HepG2 (cell line): ENCODE measurements at regions not wholly inside any gene's neighbourhood (a gene's known extent, or its start where the extent isn't known, plus 50 kb on each side); places are given as distances from the start of the nearest gene placed in this dataset.

Source experiments
- ATAC-seq: fragments of 200-7000 bp; cut with Tn5 transposase; 3 replicates; pipeline ENCODE4 v1.9.1; 2020; ENCODE audit warnings: mild to moderate bottlenecking, moderate library complexity
- BruUV-seq: library from RNA; stranded (reverse); fragments of 400-500 nt; replicated peaks from 2 replicates; lab custom pipeline; 2021; lab: Mats Ljungman, UMichigan
- CTCF ChIA-PET: fragments of 300-600 bp; formaldehyde crosslinking; extraction: SDS; loops from one replicate; lab custom pipeline; 2021; ENCODE audit warnings: low total read pairs, inconsistent platforms, low intra/inter-chr PET ratio; lab: Yijun Ruan, JAX
- POLR2A ChIA-PET: fragments of 350-600 bp; sonication (Branson Sonifier 250); formaldehyde crosslinking; loops from one replicate; lab custom pipeline; 2020; ENCODE audit warnings: antibody characterized with exemption, inconsistent platforms; lab: Yijun Ruan, JAX
- DNase-seq: peaks from one replicate; pipeline ENCODE4 v3.0.0-alpha.2; 2015; ENCODE audit warnings: low spot score
- FAIRE-seq: peaks from 3 replicates; lab custom pipeline; 2011; peaks lifted over from hg19 to GRCh38; lab: Jason Lieb, UNC
- H2AFZ ChIP-seq: one replicate; pipeline ENCODE4 v1.6.1; 2011; ENCODE audit warnings: low read length, inconsistent platforms
- H3K27ac ChIP-seq: fragments of 300-600 bp; 3 replicates; pipeline ENCODE4 v1.8.0; 2011; ENCODE audit warnings: mixed run types, mild to moderate bottlenecking, mixed read lengths, low read length, inconsistent platforms; ENCODE audit not compliant: insufficient read depth; ENCODE audit errors: extremely low read length
- H3K27me3 ChIP-seq, 2 experiments: fragments of 200-600 bp in 1 of 2; 2 replicates in 1 of 2; 3 replicates in 1 of 2; pipeline versions ENCODE4 v1.6.0 to v1.8.0; 2011; ENCODE audit warnings: low read length in 2 of 2, mild to moderate bottlenecking in 2 of 2, moderate library complexity in 2 of 2, inconsistent platforms in 1 of 2; ENCODE audit not compliant: insufficient read depth in 2 of 2, control insufficient read depth in 1 of 2
- H3K36me3 ChIP-seq, 2 experiments: fragments of 200-600 bp in 1 of 2; replicated peaks in 1 of 2; 2 replicates in 1 of 2; 3 replicates in 1 of 2; pipeline versions ENCODE4 v1.5.1 to v1.8.0; 2011; ENCODE audit warnings: low read length in 2 of 2, inconsistent platforms in 1 of 2; ENCODE audit not compliant: insufficient read depth in 2 of 2, control insufficient read depth in 1 of 2
- H3K4me1 ChIP-seq: 2 replicates; pipeline ENCODE4 v1.5.1; 2012; ENCODE audit warnings: low read length, inconsistent platforms; ENCODE audit not compliant: insufficient read depth
- H3K4me2 ChIP-seq: 2 replicates; pipeline ENCODE4 v1.6.0; 2011; ENCODE audit warnings: low read depth, low read length, inconsistent platforms
- H3K4me3 ChIP-seq, 3 experiments: fragments of 200-600 bp in 1 of 3; sonication (generic), shearing (Covaris generic) in 1 of 3; replicated peaks in 1 of 3; 2 replicates each; pipeline ENCODE4 v1.5.1; 2011 to 2016; ENCODE audit warnings: low read length in 3 of 3, inconsistent platforms in 2 of 3, low read depth in 2 of 3, mild to moderate bottlenecking in 2 of 3, control low read depth in 1 of 3, mixed read lengths in 1 of 3; ENCODE audit not compliant: insufficient read depth in 1 of 3
- H3K79me2 ChIP-seq: one replicate; pipeline ENCODE4 v1.6.1; 2011; ENCODE audit warnings: low read length, inconsistent platforms; ENCODE audit not compliant: insufficient read depth
- H3K9ac ChIP-seq: 2 replicates; pipeline ENCODE4 v1.6.0; 2011; ENCODE audit warnings: mild to moderate bottlenecking, low read depth, low read length, inconsistent platforms; ENCODE audit not compliant: insufficient read depth
- H3K9me3 ChIP-seq: 2 replicates; pipeline ENCODE4 v1.5.1; 2012; ENCODE audit warnings: mild to moderate bottlenecking, low read length
- H4K20me1 ChIP-seq: 2 replicates; pipeline ENCODE4 v1.6.0; 2011; ENCODE audit warnings: inconsistent platforms, mild to moderate bottlenecking, low read length, moderate library complexity; ENCODE audit not compliant: insufficient read depth
- BHLHE40 ChIP-seq: IDR thresholded peaks from 2 replicates; pipeline ENCODE4 v1.6.1; 2011; ENCODE audit warnings: low read length, improper control_type of control experiment
- CC2D1A ChIP-seq: sonication (generic); formaldehyde crosslinking; IDR thresholded peaks from 2 replicates; pipeline ENCODE4 v1.8.1; 2023; ENCODE audit warnings: mild to moderate bottlenecking, missing genetic modification reagents
- DDIT3 ChIP-seq: sonication (generic); formaldehyde crosslinking; IDR thresholded peaks from 2 replicates; pipeline ENCODE4 v1.4.0; 2020; ENCODE audit warnings: mild to moderate bottlenecking, missing genetic modification reagents
- FOXA3 ChIP-seq: IDR thresholded peaks from 2 replicates; pipeline ENCODE4 v1.6.1; 2016; ENCODE audit warnings: missing genetic modification reagents, missing compliant biosample characterization
- GLI4 ChIP-seq: sonication (generic); formaldehyde crosslinking; IDR thresholded peaks from 2 replicates; pipeline ENCODE4 v1.5.1; 2020; ENCODE audit warnings: missing genetic modification reagents, mild to moderate bottlenecking, moderate library complexity, borderline replicate concordance
- HES4 ChIP-seq: sonication (generic); formaldehyde crosslinking; IDR thresholded peaks from 2 replicates; pipeline ENCODE4 v1.9.0; 2021; ENCODE audit warnings: mild to moderate bottlenecking, missing genetic modification reagents, borderline replicate concordance
- PHB2 ChIP-seq: fragments of 450-650 bp; IDR thresholded peaks from 2 replicates; pipeline ENCODE4 v1.6.1; 2018; ENCODE audit not compliant: partially characterized antibody
- RBM39 ChIP-seq: fragments of 200-400 bp; formaldehyde crosslinking; IDR thresholded peaks from one replicate; pipeline ENCODE4 v1.6.1; 2018; ENCODE audit warnings: antibody characterized with exemption, mild to moderate bottlenecking, low read depth, low read length; ENCODE audit not compliant: poor library complexity, severe bottlenecking
- RCOR2 ChIP-seq: IDR thresholded peaks from 2 replicates; pipeline ENCODE4 v1.6.1; 2016; ENCODE audit warnings: missing biosample characterization, missing genetic modification reagents
- SP2 ChIP-seq: sonication (generic); formaldehyde crosslinking; IDR thresholded peaks from 2 replicates; pipeline ENCODE4 v1.5.1; 2020; ENCODE audit warnings: mild to moderate bottlenecking, missing genetic modification reagents
- STAT5B ChIP-seq: sonication (generic); formaldehyde crosslinking; IDR thresholded peaks from 2 replicates; pipeline ENCODE4 v1.4.0; 2020; ENCODE audit warnings: missing genetic modification reagents
- TRIM22 ChIP-seq: fragments of 450-650 bp; IDR thresholded peaks from 2 replicates; pipeline ENCODE4 v1.6.1; 2017
- ZBTB3 ChIP-seq: sonication (generic); formaldehyde crosslinking; IDR thresholded peaks from 2 replicates; pipeline ENCODE4 v1.4.0; 2020; ENCODE audit warnings: low read depth, mild to moderate bottlenecking, moderate library complexity, missing genetic modification reagents, borderline replicate concordance
- ZFP36 ChIP-seq: fragments of 150-350 bp; IDR thresholded peaks from 2 replicates; pipeline ENCODE4 v1.6.1; 2018; ENCODE audit warnings: borderline replicate concordance, low read length, low read depth; ENCODE audit not compliant: partially characterized antibody
- ZIK1 ChIP-seq: sonication (generic); formaldehyde crosslinking; IDR thresholded peaks from 2 replicates; pipeline ENCODE4 v1.5.0; 2020; ENCODE audit warnings: mild to moderate bottlenecking, low read depth, missing genetic modification reagents, borderline replicate concordance
- ZNF12 ChIP-seq: sonication (generic); formaldehyde crosslinking; IDR thresholded peaks from 2 replicates; pipeline ENCODE4 v1.5.0; 2020; ENCODE audit warnings: missing genetic modification reagents
- ZNF263 ChIP-seq: sonication (generic); formaldehyde crosslinking; IDR thresholded peaks from 2 replicates; pipeline ENCODE4 v1.4.0; 2020; ENCODE audit warnings: missing genetic modification reagents
- ZNF441 ChIP-seq: sonication (generic); formaldehyde crosslinking; IDR thresholded peaks from 2 replicates; pipeline ENCODE4 v1.7.0; 2021; ENCODE audit warnings: missing genetic modification reagents, borderline replicate concordance
- ZNF496 ChIP-seq: sonication (generic); formaldehyde crosslinking; IDR thresholded peaks from 2 replicates; pipeline ENCODE4 v1.8.1; 2023; ENCODE audit warnings: mild to moderate bottlenecking, moderate library complexity, missing genetic modification reagents; ENCODE audit not compliant: insufficient replicate concordance
- ZNF704 ChIP-seq: sonication (generic); formaldehyde crosslinking; IDR thresholded peaks from 2 replicates; pipeline ENCODE4 v1.8.1; 2023; ENCODE audit warnings: mild to moderate bottlenecking, inconsistent platforms, moderate library complexity, missing genetic modification reagents, borderline replicate concordance
- in situ Hi-C: cut with HindIII; loops from 2 replicates; pipeline ENCODE4 v1.10.0; 2017; ENCODE audit warnings: low pct_unique_long_range_greater_than_20kb; ENCODE audit not compliant: extremely low pct_ligation_motif_present
- intact Hi-C: fragments of 100-400 bp; cut with micrococcal nuclease; formaldehyde crosslinking; loops from one replicate; pipeline ENCODE4 v1.10.0; 2022; ENCODE audit not compliant: unreplicated experiment

- no peak overlapping the region for H3K9ac ChIP-seq
- no peaks in the 10 kb centered on the region for H3K4me1 ChIP-seq
- no peak for ATAC-seq
- H4K20me1 ChIP-seq, result no peaks in the 10 kb centered on the region
- no peak overlapping the region for H2AFZ ChIP-seq
- CTCF ChIA-PET, result no interaction called here
- no TSS peak for BruUV-seq
- POLR2A ChIA-PET, result no interaction called here
- no peak overlapping the region for H3K4me3 ChIP-seq
- no peak for FAIRE-seq
- in situ Hi-C loops, result no loop called here
- H3K4me2 ChIP-seq, result no peak overlapping the region
- no peak for TF ChIP-seq BHLHE40
- no peak for TF ChIP-seq PHB2
- no peak for TF ChIP-seq GLI4 (CRISPR knock-in tag)
- TF ChIP-seq HES4 (CRISPR knock-in tag), result no peak
- no peak for TF ChIP-seq ZNF441 (CRISPR knock-in tag)
- no peak for TF ChIP-seq SP2 (CRISPR knock-in tag)
- no peak for TF ChIP-seq ZIK1
- no peak for TF ChIP-seq ZNF496 (CRISPR knock-in tag)
- no peak for DNase-seq
- H3K27me3 ChIP-seq, result no peaks in the 10 kb centered on the region
- H3K79me2 ChIP-seq, result no peaks in the 10 kb centered on the region
- H3K9me3 ChIP-seq, result no peaks in the 10 kb centered on the region
- intact Hi-C loops, result no loop called here
- no peak overlapping the region for H3K27ac ChIP-seq
- H3K36me3 ChIP-seq, result no peaks in the 10 kb centered on the region
These were observed 472.6 kb downstream of the XPNPEP1 start for GRCh38 chr10:109450702-109451101.

- no peak for ATAC-seq
- Histone ChIP-seq H2AFZ (no peak overlapping the region), H3K4me1 (no peaks in the 10 kb centered on the region), H3K79me2 (no peaks in the 10 kb centered on the region), H3K9ac (no peak overlapping the region), H4K20me1 (no peaks in the 10 kb centered on the region), H3K4me2 (no peak overlapping the region), H3K4me3 (no peak overlapping the region), H3K27me3 (no peaks in the 10 kb centered on the region), H3K36me3 (no peaks in the 10 kb centered on the region), H3K9me3 (no peaks in the 10 kb centered on the region), H3K27ac (no peak overlapping the region)
- ChIA-PET POLR2A (no interaction called here), CTCF (no interaction called here)
- no peak for DNase-seq
- BruUV-seq, result no TSS peak
- intact Hi-C loops, result no loop called here
- FAIRE-seq, result no peak
- in situ Hi-C loops, result no loop called here
- TF ChIP-seq ZBTB3 (CRISPR knock-in tag) (no peak), ZNF263 (no peak), DDIT3 (CRISPR knock-in tag) (no peak), FOXA3 (CRISPR knock-in tag) (no peak), RBM39 (no peak), TRIM22 (no peak), STAT5B (no peak), ZNF704 (CRISPR knock-in tag) (no peak), ZFP36 (no peak), RCOR2 (CRISPR knock-in tag) (no peak), CC2D1A (CRISPR knock-in tag) (no peak), ZNF12 (no peak)
These were observed 489.9 kb downstream of the XPNPEP1 start for GRCh38 chr10:109433434-109433833.
